Right renal cortex interstitium (tissue), 3 donors: ENCODE measurements at regions not wholly inside any gene's neighbourhood (a gene's known extent, or its start where the extent isn't known, plus 50 kb on each side); places are given as distances from the start of the nearest gene placed in this dataset.
"Not testable (repeated sequence)": the region's sequence is repeated elsewhere in the genome, so short reads cannot be mapped to it uniquely, and the experiment has no call there.

ENCODE experiments used
- DNase-seq, 3 donors: peaks; one replicate each; pipeline ENCODE4 v3.0.0-alpha.2; 2013; ENCODE audit warnings: low read depth in 3 of 3, low spot score in 2 of 3

DNA sequence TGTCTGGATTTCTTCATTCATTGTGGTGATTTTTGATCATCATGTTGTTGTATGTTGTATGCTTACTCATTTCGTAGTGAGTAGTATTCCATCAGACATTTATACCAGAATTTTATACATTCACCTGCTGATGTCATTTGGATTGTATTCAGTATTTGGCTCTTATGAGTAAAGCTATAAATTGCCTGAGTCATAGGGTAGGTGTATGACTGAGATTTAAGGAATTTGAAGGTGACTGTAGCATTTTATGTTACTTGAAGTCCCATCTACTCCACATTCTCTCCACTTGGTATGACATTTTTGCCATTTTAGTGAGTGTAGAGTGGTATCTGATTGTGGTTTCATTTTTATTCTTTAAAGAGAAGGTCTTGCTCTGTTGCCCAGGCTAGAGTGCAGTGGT, 548.2 kb downstream of the TBC1D22A start:
- no peak for DNase-seq

DNA sequence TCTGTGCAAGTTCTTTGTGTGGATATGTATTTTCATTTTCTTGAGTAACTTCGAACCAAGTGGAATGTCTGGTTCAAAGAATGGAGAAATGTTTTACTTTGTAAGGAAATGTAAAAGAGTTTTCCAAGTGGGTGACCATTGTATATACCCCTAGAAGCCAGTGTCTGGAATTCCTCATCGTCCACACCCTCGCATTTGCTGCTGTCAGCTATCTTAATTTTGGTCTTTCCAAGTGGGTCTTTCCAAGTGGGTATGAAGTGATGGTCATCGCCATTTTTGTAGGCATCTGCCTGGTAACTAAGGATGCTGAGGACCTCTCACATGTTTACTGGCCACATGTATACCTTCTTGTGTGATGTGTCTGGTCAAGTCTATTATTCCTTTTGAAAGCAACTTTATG, 547.5 kb downstream of the TBC1D22A start:
- no peak for DNase-seq

DNA sequence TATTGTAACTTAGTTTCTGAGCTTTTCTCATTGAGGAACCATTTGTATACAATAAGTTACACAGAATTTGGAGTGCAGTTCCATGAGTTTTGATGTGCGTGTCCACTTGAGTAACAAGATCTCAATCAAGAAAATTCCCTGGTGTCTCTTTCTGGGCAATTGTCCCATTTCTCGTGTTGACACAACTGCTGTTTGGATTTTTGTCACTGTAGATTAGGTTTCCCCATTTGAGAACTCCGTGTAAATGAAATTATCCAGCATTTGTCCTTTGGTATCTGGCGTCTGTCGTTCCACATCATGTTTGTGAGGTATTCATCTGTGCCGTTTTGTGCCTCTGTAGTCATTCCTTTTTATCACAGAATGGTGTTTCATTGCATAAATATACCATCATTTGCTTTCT, 547.0 kb downstream of the TBC1D22A start:
- DNase-seq: no peak

DNA sequence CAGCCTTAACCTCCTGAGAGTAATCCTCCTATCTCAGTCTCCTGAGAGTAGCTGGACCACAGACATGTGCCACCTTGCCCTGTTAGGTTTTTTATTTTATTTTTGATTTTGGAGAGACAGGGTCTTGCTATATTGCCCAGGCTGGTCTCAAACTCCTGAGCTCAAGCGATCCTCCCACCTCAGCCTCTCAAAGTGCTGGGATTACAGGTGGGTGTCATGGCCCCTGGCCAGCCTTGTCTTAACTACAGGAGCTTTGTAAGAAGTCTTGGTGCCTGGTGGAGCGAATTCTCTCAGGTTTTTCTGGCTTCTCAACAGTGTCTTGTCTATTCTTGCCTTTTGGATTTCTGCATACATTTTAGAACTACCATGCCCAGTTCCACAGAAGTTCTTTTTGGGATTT, 546.4 kb downstream of the TBC1D22A start:
- no peak for DNase-seq

DNA sequence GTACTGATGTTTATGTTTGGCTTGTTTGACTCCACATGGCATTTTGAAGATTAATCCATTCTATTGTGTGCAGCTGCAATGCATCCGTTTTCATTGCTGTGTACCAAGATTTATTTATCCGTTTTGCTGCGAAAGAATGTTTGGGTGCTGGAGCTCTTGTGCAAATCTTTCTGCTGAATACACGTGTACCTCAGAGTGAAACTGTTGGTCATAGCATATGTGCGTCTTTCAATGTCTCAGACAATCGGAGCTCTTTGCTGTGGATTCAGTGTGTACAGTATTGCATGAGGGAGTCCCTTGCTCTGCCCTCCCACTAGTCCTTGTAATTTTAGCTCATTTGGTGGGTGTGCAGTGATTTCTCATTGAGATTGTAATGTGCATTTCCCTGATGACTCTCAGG, 545.4 kb downstream of the TBC1D22A start:
- DNase-seq: no peak

DNA sequence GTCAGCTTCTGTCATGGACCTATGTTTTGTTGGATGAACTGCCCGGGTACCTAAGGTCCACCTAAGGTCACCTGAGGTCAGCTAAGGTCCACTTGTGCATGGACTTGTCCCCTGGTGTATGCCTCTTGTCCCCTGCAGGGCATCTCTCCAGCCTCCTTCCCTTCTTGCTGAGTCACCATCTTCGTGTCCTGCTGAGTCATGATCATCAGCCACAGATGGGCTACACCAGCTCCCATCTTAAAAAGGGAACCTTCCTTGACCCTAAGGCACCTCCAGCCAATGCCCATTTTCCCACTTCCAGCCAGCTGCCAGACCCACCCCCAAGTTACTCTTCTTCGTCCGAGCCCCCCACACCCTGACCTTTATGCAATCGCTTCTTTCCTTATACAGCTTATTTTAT, 544.9 kb downstream of the TBC1D22A start:
- DNase-seq: no peak

DNA sequence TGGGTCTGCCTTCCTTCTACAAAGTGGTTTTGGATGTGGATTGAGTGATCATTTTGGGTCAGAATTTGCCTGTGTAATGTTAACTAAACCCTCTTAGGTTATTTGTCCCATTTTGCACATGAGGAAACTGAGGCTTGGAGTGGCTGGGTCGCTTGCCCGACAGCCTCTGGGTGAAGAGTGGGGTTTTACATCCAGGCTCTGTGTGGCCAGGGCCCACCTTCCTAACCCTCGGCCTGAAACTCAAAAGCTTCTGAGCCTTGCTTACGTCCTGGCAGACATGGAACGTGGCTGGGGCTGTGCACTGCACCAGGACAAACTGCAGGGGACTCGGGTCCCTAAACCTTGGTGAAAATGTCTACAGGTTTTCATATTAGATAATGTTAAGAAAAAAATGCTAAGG, 542.4 kb downstream of the TBC1D22A start:
- DNase-seq: no peak

DNA sequence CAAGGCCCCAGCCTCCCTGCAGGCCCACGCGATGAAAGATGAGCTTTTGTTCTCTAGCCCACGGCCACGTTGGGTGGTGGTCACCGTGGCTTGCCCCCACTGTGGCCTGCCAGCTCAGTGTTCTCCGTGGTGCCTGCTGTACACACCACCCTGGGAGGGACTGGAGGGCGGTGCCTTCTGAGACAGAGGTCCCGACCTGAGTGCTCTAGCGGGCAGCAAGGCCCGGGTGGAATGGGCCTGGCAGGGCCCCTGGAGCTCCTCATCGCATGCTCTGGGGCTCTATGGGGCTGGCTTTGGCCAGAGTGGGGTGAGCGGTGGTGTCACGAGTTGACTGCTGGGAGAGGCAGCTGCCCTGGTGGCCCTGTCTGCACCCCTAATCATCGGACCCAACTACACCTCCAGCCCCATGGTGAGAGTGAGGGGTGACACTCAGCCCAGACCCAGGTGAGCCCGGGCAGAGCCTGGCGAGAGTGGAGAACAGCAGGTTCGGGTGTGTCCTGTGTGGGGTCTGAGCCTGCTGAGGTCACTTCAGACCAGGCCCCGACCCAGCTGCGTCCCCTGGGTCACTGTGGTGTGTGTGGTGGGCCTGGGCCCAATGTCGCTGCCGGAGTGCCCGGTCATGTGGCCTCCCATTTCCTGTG, 541.9 kb downstream of the TBC1D22A start:
- no peak for DNase-seq

DNA sequence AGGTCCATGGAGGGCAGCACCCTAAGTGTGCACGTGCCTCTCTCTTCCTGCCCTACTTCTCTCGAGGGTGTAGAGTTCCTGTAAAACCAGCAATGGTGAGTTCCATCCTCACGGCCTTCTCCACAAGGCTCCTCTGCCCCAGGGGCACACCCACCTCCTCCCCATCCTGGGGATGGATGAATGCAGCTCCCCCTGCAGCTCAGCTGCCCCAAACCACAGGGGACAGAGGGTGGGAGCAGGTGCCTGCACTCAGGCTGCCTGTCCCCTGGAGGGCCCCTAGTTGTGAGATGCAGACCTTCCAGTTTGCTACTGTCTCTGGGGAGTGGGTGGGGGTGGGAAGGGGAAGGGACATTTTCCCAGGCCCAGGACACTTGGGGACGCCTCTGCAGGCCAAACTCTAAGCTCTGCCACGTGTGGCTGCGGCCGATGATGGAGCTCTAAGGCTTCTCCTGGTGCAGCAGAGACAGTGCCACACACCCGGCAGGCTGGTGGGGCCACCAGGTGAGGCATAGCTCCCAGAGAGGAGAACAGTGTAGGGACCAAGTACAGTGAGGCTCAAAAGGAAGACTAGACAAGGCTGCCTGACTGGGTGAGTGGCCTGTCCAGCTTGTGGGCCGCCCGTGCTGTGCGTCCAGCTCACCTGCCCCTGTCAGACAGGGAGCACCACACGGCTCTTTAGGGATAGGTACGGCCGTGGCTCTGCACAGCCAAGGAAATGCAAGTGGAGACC, 540.9 kb downstream of the TBC1D22A start:
- no peak for DNase-seq

DNA sequence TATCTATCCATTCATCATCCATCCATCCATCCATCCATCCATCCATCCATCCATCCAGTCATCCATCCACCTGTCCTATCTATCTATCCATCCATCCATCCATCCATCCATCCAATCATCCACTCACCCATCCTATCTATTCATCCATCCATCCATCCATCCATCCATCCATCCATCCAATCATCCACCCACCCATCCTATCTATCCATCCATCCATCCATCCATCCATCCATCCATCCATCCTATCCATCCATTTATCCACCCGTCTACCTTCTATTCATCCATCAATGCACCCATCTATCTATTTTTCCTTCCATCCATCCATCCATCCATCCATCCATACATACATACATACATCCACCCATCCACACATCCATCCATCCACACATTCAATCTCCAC, 540.1 kb downstream of the TBC1D22A start:
- not testable (repeated sequence) for DNase-seq

DNA sequence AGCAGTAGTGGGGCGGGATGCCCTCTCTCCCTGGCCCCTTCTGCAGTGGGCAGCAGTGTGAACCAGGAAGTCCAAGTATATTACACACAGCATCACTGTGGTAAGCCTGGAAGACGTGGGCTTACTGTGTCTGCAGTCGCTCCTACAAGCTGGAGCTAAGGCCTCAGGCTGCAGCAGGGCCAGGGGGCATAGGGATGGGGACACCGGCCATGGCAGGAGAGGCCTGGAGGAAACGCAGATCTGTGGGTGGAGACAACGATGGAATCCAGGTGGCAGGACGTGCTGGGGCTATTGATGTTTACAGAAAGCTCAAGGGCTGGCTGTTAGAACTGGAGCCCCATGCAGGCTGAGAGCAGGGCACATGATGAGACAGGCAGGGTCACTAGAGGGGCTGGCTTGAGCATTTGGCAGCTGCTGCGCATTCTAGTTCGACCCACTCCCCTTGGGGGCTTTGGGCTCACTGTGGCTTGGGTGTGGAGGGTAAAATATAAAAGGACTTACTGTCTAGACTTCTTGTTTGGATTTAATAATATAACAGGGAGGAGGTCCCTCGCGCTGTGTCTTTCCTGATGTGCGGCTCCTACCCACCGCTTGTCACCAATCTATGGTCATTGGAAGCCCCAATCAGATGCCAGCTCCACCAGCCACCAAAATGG, 539.5 kb downstream of the TBC1D22A start:
- DNase-seq: no peak

DNA sequence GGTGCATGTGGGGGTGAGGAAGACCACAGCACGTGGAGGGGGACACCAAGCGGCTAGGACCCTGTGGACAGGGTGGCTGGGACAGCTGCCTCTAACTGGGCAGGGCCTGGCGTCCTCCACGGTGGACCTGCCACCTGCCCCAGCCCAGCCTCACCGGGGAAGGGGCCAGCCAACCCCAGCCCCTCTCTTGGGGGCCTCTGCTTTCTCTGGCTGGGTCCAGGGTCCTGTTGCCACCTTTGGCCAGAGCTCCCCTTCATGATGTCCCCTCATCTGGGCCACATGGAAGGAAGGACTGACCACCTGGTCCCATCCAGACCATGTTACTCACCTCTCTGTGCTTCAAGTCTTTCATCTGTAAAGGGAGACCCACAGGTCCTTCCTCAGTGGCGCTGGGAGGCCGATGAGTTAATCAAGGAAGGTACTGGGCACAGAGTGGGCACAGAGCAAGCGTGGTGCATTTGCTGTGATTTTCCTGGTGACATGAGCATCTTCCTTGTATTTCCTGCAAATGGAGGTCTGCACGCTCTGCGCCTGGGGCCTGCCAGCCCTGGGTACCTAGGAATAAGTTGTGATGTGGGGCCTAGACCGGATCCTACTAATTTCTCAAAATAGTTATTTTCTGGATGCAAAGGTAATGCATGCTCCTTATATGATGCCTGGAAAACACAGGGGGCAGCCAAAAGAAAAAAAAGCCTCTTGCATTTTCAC, 538.4 kb downstream of the TBC1D22A start:
- DNase-seq: no peak

DNA sequence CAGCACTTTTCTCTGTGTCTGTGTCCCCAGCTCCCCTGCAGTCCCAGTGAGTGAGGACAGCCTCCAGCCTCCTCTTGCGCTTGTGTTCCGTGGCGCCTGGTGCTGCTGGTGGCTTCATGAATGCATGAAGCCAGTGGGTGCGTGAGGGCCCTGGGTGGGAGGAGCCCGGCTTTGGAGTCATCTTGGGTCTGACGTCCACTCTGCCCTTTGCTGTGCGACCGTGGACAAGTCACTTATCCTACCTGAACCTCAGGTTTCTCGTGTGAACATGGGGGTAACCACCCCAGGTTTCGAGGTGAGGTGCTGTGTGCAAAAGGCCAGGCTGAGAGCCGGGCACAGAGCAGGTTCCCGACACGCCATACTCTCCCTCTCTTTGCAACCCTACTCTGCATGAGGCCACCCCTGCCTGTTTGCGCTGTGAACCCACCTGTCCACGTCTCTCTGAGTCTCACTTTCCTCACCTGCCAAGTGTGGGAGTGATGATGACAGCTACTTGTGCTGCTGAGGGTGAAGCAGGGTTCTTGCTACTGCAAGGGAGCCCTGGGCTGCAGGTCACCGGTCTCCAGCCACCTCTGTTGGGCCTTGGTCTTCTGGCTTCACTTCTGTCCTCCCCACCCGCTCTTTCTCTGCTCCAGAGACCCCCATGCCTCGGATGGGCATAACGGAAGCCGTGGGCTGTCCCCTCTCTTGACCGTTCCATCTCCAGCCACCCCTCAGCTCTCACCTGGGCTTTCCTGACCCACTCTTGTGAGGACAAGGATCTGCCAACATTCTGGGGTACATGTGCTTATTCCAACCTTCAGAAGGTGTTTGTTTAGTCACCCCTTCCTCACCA, 537.6 kb downstream of the TBC1D22A start:
- no peak for DNase-seq

DNA sequence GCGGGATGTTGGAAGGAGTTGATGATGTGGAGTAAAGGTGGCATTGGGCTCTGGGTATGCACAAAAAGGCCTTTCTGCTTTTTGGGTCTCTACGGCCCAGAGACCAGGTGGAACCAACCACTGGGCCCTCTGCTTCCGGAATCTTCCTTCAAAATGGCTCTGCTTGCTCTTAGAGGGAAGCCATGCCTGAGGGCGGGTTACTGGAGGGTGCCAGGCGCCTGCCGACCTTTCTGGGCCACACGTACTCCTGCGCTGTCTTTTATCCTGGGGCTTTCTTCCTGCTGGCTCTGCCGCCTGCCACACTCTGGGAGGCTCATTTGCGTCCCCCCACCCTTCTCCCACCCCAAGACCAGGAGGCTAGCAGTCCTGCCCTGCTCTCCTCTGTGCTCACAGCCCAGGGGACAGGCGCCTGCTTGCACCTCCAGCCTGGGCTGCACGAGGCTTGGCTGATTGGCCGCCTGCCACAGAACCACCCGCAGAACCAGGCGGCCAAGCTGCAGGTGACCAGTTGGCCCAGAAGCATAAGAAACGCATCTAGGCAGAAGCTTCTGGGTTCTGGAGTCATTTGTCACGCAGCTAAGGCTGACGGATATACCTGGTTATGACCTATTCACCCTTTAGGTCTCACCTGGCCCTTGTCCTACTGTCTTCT, 536.9 kb downstream of the TBC1D22A start:
- no peak for DNase-seq

DNA sequence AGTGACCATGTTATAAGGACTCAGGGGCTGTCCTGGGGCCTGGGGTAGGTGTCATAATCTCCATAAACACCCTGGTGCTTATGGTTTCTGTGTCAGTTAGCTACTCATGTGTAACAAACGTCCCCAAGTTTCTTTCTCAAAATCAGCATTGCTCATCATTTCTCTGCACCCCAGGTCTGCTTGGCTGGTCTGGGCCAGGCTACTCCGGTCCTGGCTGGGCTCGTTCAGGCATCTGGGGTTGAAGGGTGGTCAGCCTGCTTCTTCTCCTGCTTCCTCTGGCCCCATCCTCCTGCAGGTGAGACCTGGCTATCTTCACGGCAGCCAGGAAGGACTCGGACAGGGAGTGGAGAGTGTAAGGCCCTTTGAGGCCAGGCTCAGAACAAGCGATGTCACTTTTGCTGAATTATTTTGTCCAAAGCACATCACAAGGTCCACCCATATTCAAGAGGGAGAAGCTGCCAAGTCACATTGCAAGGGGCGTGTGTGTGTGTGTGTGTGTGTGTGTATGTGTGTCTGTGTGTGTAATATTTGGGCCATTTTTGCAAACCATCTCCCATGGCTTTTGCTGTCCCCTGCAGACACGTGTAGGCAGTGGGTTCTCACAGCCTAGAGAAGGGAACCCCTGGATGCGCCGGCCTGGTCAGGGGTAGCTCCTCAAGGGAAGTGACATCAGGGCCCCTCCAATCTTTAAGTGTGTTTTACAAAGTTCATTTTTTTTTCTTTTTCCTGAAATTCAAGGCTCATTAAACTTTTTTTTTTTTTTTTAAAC, 535.8 kb downstream of the TBC1D22A start:
- DNase-seq: no peak

DNA sequence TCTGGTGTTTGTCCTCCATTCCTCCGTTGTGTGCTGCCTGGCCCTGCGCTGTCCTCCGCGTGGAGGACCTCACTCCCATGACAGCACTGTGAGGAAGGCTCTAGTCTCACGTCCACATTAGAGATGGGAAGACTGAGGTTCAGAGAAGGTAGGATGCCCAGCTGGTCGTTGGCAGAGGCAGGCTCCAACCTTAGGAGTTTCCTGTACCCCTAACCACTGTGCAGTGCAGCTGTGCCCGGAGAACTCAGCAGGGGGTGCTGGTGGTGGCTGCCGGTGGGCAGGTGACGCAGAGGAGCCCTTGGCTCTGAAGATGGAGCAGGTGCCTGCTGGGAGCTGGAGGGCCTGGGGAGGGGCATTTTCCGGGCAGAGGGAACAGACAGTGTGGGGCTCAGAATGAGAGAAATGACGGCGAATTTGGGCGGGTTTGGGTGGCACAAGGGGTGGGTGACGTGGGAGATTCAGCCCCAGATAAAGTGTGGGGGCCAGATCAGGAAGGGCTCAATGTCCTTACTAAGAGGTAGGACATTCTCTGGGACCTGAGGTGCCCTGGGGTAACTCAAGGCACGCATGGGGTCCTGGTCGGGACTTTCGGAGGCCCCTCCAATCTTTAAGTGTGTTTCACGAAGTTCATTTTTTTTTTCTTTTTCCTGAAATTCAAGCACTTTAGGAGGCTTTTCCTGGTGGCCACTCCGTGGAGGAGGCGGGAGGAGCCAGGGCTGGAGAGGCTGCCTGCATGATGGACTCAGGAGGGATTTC, 535.0 kb downstream of the TBC1D22A start:
- no peak for DNase-seq

DNA sequence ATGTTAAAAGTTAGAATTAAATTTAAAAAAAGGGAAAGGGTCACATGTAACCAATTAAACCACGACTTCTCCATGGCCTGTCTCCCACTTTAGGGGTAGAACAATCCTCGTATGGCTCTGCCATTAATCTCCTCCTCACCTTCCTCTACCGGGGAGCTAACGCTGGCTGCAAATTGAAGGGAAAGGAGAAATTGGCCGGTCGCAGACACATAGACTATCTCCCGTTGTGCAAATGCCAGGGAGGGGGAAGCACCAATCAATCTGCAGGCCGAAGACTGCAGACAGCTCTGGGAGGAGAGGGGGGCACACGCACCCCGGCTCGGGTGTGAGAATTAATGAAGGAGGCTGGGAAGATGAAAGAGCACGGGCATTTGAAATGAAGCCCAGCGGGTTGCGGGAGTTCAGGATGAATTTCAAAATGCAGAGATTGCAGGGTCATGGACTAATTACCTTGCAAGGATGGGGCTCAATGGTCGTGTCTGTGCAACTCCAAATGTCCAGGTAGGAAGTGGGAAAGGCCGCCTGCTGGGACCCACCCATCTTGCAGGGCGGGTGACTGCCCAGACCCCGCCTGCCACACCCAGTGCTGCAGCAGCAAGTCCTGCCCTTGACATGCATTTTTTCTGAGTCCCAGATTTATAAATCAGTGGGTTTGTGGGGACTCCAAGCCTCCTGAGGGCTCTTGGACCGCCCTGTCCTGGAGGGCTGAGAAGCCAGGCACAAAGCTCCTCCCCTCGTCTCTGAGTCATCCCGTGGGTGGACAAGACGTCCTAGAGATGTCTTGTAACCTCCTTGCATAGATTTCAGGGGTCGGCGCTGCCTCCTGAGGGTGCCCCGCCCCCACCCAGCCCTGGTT, 534.2 kb downstream of the TBC1D22A start:
- no peak for DNase-seq

DNA sequence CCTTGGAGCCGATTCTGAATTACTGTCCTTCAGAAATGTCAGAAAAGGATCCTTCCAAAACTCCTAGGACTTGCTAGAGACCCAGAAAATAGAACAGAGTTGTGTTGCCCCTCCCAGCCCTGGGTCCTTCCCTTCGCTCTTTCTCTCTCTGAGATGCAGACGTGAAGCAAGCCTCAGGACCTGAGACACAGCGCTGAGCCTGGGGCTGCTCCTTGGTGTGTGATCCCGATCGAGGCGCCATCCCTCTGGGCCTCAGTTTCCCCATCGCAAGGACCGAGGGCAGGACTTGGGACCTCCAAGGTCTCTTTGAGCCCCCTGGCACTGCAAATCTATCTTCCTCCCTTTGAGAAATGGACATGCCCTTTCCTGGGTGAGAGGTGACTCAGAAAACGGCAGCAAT, 533.5 kb downstream of the TBC1D22A start:
- DNase-seq: no peak
